ENCODE measurements at regions not wholly inside any gene's neighbourhood (a gene's known extent, or its start where the extent isn't known, plus 50 kb on each side); places are given as distances from the start of the nearest gene placed in this dataset.
"Not testable (repeated sequence)": the region's sequence is repeated elsewhere in the genome, so short reads cannot be mapped to it uniquely, and the experiment has no call there.

DNA sequence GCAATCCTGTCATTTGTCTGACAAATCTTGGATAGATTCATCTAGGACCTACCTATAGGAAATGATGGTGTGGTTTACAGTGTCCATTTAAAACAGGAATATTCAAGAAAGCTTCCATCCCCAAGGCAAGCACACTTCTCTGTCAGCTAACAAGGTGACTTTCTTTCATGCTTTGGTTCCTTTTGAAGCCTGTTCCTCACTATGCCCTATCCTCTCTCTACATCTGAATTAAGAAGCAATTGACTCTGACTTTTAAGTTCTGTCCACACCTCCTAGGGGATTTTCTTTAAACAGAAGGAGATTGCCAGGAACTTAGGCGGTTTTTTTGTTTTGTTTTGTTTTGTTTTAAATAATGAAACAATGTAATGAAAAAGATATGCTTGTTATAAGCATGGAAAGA, 1181.4 kb upstream of the TENM3 start:
- no peak for DNase-seq (ENCODE audit: low read depth)

DNA sequence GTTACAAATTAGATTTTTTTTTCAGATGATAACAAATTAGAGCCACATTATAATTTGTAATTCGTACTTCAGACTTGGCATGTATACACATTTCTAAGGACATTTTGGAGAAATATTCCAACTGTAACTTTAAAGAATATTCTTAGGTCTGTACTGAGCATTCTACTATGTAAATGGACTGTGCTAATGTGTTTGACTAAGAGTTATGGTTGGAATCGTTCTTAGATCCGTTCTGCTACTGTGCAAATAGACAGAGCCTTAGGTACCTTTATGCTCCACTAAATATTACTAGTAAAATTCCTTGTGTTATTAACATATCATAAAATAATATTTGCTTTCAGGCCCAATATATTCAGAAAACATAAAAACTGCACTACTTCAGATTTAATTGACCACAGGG, 1180.0 kb upstream of the TENM3 start:
- DNase-seq (ENCODE audit: low read depth): no peak

DNA sequence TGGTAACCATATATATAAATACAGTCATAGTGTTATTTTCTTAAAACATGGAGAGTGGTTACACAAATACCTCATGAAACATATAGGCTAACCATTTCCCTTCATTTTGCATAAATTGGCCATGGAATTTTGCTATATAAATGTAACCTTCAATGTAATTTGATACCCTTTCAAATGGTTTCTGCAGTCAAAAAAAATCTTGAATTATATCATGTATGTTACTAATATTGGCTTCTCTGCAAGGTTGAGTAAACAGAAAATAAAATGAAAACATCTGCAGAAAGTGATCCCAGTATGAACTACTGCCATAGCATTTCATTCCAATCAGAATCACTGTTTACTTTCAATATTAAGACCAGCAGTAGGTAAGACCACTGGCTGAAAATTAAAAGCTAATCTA, 1165.9 kb upstream of the TENM3 start:
- no peak for DNase-seq (ENCODE audit: low read depth)

DNA sequence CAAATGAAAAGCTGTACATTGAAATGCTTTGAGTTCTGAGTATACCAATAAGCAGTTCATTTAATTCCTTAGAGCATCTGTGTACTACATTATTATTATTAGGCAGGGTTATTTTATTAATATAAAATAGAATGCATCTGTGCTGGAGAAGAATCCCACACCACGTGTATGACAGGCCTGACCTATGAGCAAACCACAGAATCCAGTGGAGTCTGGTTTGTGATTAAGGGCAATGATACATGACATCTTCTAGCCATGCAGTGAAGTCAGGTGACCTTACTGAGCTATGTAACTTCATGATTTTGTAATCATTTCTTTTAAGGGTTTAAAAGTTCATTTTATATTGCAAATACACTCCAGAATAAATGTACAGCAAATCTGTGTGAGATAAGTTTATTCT, 1165.0 kb upstream of the TENM3 start:
- DNase-seq (ENCODE audit: low read depth): peak; percentile 1

DNA sequence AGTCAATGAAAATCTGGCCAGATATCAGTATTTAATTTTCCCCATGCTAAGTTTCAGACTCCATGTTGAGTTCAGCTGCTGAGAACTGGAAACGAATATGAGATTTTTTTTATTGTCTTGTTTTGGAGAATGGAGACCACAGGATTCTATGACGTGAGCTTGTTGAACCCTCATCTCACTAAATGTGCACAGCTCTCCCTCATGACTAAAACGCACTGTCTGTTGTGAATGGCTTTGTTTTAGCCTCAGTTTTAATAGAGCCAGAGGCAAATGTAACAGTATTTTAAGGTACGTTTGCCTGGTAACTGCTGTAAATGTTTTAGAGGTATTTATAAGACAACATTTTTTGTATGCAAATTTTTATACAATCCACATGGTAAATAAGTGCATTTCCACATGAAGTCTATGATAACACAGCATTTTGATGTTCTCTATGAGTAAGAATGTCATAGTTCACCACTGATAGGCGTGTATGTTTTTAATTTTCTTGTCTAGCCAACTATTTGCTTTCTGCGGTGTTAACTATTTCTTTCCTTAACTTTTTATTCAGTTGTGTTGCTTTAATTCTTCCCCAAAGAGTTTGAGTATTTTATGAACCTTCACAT, 1159.3 kb upstream of the TENM3 start:
- no peak for DNase-seq (ENCODE audit: low read depth)

DNA sequence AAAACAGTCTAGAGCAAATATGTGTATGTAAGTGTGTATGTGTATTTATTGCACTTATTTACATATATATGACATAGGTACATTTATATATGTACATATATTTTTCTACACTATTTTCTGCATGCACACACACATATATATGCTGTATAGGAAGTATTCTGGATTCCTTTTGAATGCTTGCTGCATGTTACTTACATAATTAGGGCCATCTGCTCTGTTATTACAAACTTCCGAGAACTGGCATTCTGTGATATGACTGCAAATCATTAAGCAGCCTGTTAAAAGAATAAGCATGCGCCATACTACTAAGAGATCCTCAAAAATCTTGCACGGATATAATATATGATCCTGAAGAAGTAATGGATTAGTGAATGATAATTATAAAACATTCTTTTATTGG, 1157.6 kb upstream of the TENM3 start:
- DNase-seq (ENCODE audit: low read depth): no peak

DNA sequence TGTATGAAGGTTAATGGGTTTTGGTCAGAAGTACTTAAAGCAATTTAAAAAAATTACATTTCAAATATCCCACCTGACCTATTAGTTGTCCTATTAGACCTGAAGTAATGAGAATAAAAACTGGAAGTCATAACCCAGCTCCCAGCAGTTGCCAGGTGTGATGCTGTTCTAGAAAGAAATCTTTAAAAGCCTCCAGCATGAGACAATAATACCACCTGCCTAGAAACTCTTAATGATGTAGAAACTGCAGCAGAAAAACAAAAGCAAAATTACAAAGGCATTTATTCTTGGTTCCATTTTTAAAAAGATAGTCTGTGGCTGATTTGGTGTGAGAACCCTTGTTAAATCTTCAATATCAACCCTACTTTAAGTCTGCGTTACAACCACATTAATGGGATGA, 1137.7 kb upstream of the TENM3 start:
- no peak for DNase-seq (ENCODE audit: low read depth)

DNA sequence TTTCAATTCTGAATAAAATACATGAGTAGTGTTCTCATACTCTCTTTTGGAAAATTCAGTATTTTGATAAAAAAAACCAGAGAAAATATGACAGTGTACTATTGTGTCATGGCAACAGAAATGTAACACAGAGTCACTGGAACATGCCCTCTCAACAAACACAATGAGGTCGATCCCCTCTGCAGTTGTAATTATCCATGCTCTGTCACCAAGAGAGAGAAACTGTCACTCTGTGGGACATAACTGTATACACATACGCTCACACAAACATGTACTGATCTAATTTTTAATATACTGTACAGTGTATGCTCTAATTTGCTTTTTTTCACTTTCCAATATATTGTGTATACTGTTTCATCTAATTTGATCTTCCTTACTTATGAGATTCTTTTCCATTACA, 1136.8 kb upstream of the TENM3 start:
- no peak for DNase-seq (ENCODE audit: low read depth)

DNA sequence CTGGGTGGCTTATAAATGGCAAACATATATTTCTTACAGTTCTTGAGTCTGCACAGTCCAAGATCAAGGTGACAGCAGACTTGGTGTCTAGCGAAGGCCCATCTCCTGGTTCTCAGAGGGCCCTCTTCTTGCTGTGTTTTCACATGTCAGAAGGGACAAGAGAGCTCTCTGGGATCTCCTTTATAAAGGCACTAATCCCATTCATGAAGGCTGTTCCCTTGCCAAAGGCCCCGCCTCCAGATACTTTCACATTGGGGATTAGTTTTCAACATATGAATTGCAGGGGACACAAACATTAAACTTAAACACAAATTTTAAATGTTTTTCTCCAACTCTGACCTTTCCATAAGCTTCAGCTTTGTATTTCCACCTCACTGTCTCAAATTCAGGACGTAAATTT, 1135.0 kb upstream of the TENM3 start:
- no peak for DNase-seq (ENCODE audit: low read depth)

DNA sequence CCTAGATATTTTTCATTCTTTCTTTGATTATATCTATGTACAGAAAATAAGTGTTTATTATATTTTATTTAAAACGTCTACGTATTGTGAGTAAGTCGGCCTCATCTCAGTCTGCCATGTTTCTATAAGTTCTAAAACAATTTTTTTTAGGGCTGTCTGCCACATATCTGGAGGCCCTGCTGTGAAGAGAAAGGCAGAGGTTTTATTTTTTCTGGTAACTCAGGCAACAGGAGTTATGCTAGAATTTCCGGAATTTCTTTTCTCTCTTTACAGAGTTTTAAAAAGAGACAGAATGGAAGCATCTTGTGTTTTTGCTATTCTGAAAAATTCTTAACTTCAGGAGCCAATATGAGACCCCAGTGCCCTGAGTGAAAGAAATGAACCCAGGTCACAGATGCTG, 1124.0 kb upstream of the TENM3 start:
- DNase-seq (ENCODE audit: low read depth): no peak

DNA sequence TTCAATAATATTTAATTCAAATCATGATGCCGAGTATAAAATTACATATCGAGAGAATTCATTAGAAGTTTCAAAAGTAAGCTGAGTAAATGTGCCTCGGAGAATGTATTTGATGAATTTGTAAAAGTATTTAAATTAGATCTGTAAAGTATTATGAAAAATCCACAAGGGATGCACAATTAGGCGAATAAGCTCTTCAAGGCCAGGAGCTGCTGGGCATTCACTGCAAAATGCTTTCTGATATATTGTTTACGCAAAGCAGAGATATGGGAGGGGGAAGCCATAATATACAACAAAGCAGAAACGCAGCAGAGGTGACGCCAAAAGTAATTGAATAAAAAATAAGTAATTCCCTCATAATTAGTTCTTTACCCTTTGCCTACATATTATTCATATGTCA, 1121.5 kb upstream of the TENM3 start:
- DNase-seq (ENCODE audit: low read depth): no peak

DNA sequence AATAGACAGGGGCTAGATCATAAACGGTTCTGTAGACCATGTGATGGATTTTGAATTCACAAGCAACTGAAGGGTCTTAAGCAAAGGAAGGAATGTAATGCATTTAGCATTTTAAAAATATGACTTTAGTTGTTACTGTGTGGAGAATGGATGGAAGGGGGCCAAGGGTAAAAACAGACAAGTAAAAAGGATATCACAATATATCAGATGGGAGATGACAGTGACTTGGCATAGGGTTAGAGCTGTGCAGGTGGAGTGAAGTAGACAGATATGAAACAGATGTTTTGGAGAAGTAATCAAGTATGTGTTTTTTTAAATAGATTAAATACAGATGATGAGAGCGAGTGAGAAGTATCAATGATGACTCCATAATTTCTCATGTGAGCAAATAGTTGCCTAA, 1116.0 kb upstream of the TENM3 start:
- DNase-seq (ENCODE audit: low read depth): no peak

DNA sequence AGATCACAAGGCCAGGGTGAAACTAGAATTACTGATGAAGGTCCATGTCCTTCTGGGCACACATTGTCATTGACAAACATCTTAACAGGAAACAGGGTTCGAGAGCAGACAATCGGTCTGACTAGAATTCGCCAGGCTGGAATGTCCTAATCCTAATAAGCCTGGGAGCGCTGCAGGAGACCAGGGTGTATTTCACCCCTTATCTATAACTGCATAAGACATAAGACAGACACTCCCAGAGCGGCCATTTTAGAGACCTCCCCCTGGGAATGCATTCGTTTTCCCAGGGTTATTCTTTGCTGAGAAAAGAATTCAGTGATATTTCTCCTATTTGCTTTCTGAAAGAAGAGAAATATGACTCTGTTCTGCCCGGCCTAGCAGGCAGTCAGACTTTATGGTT, 1112.9 kb upstream of the TENM3 start:
- not testable (repeated sequence) for DNase-seq (ENCODE audit: low read depth)

DNA sequence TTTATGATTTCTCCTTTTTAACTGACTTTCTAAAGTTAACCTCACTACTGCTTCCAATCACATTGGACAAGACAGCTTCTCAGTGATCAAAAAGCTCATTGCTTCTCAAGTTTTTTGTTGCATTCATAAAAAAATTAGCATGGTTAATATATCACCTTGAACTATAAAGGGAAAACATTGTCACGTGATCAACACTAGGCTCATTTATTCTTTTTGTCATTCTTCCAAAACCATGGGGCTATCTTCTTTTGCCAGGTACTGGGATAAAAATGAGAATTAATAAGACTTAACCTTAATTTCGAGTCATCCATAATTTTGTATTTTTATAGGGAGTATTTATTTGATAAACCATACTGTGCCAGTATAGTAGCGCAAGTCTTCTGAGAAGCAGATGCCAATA, 1105.9 kb upstream of the TENM3 start:
- no peak for DNase-seq (ENCODE audit: low read depth)

DNA sequence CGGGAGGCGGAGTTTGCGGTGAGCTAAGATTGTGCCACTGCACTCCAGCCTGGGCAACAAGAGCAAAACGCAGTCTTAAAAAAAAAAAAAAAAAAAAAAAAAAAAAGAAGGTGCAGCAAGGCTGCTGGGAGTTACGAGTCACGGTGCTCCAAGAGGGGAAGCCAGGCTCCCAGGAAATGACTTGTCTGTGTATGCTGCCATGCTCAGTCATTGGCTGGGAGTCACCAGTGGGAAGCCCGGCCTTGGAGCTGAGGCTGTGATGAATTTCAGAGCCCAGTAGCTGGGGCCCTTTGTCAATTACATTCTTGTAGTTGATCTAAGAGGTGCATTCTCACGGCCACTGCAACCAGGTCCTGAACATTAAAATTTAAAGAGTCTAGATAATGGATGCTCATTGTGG, 1105.1 kb upstream of the TENM3 start:
- DNase-seq (ENCODE audit: low read depth): peak; percentile 15

DNA sequence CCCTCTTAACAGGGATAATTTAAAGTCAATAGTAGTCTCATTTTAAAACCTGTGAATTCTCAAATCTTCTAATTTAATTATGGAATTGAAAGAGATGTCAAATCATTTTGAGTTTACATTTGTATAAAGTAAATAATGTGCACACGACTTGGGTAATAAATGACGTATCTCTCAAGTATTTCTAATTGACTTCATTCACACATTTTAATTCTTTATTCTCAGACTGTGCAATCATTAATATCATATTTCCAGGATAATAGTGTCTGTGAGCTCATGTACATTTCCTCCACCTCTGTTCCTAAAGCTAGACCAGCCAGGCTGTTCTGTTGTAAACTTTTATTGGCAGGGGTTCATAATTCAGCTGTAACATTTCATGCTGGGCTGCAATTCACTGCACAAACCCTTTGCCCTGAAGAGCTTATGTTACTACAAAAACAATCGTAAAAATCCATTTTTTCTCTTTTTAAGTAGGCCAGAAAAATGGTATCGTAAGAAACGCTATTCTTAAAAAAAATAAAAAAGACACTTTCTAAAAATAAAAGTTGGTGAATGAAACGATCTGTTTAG, 1103.1 kb upstream of the TENM3 start:
- no peak for DNase-seq (ENCODE audit: low read depth)

DNA sequence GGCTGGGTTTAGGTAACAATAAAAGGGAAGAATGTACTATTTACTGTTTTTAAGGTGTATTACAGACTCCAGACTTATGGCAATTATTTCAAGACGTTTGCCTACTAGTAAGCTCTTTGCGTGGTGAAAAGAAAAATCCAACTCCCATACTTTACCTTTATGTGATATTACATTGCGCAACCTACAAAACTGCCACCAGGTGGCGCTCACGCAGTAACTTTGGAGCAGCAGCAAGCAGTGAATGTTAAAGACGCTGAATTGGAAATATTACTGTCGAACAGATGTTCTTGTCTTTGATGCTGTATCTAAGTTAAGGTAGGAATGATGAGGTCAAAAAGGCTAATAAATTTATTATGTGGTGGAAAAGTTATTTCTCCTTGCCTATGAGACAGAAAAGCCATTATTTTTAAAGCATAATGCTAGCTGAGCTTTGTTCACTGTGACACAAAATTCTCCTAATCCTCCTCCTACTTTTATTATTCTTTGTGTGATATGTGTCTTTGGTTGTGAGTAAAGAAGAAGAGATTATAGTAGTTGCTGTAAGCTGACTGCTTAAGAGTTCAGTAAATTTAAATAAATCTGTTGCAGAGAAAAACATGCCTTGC, 1099.8 kb upstream of the TENM3 start:
- peak; percentile 60 for DNase-seq (ENCODE audit: low read depth)

DNA sequence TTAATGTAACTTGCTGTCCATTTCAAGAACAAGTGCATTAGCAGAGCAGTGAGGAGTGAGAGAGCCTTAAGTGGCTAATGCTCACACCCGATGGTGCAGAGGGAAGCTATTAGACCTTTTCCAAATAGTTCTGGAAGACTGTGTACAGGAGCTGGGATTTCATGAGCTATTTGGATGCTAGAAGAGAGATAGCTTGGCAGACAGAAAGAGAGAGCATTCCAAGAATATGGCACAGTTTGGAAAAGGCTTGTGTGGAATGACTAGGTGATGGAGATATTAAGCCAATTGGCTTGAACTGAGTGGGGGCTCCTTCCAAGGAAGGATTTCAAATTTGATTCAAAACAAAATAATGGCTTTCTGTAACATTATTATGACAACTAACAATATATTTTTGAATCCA, 1097.2 kb upstream of the TENM3 start:
- no peak for DNase-seq (ENCODE audit: low read depth)

DNA sequence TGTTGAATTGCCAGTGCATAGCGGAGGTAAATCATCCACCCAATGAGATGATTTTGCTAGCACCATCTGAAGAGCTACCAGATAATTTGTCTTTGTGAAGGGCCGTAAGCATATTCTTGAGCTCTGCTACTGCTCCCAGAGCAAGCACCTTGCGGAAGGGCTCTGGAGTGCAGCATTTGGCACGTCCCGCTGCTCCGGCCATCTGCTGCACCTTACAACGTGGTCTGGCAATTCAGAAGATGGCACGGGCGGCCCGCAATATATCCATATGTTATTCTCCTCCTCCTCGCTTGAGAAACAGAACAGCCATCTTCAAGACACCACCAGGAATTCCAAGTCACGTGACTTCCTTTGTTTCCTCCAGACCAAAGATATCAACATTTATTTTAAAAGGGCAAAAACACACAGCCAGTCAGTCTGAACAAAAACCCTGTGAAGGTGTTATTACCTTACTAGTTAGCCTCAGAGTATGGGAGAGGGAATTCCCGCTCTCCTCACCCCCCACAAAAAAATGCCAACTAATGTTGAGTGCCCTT, 1095.7 kb upstream of the TENM3 start:
- no peak for DNase-seq (ENCODE audit: low read depth)

DNA sequence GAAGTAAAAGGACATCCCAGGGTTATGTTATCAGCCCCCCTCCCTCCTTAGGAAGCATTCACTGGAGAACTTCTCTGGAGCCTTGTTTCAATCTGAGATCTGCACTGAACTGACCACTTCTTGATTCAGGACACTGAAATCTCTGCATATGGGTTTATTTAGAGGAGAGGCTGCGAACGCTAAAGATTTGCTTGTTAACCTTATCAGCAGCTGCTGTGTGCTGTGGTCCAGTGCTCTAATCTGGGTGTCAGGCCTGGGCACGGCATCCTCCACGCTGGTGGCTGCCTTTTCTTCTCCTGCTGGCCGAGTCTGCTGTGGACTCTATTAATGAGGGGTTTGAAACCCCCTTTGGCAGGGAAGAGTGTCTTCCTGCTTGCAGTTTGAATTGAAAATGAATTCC, 1094.7 kb upstream of the TENM3 start:
- no peak for DNase-seq (ENCODE audit: low read depth)

DNA sequence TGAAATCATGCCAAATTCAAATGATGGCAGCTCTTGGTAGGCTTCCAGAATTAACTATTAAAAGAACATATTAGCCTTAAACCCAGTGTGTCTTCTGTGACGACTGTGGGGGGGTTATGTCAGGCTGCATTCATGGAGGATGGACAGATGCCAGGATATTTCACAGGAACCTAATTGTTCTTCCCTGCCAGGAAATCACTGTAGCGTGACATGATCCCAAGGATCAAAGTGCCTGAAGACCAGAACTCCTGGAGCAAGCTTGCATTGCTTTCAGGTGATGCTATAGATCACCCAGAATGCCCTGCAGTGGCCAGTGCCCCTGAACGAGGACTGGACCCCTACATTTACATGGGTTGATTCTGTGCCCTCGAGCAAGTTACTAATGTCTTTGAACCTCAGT, 1093.0 kb upstream of the TENM3 start:
- peak; percentile 24 for DNase-seq (ENCODE audit: low read depth)

DNA sequence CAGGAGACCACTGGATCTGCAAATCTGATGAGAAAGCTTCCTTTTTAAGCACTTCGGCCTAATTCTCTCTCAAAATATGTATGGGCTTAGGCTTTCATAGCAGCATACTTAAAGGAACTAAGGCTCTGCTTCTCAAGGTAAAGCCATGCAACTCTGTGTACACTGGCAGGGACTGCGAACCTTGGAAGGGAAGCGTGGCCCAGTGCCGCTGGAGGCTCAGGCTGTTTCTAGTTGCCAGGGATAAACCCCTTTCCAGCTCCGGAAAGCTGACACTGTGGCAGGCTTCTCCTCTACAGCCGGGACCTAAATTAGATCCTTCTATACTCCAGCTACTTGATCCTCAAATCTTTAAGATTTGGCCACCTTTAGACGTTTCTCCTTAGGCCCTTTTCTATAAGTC, 1091.3 kb upstream of the TENM3 start:
- no peak for DNase-seq (ENCODE audit: low read depth)

DNA sequence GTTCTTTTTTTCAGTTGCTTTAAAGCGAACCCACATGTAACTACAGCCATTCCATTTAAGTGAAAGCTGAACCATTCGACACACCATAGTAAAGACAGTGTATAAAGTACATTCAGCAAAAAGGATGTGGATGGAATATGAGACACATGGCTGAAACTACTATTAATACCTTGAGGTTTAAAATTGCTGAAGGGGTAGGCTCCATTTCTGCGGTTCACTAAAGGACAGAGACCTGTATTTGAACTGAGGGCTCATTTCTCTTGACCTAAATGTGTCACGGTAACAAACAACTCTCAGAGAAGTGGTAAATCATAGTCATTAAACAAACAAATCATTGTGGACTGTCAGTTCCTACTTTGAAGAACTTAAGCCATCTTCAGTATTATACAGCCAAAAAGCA, 1085.6 kb upstream of the TENM3 start:
- no peak for DNase-seq (ENCODE audit: low read depth)

DNA sequence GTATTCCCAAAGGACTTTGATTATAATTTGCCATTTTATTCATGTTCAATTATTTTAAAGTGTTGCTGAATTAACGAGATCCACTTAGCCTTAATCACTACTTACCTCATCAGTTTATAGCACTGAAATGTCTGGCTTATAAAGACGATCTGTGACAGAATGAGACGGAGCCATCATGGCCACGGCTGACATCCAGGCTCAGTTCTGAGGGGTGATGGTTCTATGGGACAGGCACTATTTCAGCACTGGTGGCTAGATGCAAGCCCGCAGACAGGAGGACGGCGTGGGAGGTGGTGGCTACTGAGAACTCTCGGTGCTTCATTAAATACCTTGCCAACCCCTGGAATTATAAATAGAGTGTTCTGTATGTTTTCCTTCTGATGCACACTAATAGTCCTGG, 1084.2 kb upstream of the TENM3 start:
- DNase-seq (ENCODE audit: low read depth): no peak
